ENCODE measurements at regions not wholly inside any gene's neighbourhood (a gene's known extent, or its start where the extent isn't known, plus 50 kb on each side); places are given as distances from the start of the nearest gene placed in this dataset.

DNA sequence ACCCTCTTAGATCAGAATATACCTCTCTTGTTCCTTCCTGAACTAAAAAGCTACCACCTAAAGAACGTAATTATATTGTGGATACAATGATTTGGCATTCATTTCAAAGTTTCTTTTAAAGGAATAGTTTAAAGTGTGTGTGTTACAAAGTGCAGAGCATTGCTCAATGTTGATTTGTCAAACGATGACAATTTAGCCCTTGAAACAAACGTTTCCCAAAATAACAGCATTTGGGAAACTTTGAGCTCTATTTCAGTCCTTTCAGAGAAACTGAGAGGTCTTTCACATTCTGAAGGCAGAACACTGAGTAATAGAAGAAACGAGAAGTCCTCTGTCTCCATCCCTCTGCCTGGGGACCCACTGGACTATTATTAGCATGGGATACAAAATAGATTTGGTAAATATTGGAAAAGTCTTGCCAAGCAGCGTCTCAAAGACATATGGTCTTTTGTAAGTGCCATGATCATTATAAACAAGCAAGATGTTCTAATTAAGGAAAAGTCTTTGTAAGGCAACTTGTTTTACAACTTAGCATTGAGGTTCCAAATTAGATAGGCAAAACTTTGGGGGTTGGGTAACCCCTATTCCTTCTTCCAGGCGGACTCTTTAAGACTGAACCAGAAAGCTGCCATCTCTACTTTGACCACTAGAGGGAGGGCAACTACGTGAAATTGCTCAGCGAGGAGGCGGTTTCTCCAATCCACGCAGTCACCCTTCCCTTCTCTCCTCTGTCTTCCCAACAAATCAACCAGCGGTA, 208.8 kb downstream of the RNF144B start:
- intact Hi-C loops (cut with micrococcal nuclease; ENCODE audit: unreplicated experiment) (loop anchor here (1.0 to 5.0 kb wide), 2 partner anchors 227 to 616 kb away; no protein-coding TSS in a partner anchor), in situ Hi-C loops (cut with MboI) (loop anchor here (10.0 kb wide), 1 partner anchor 1459 kb away; no protein-coding TSS in a partner anchor)
- no peaks in the 10 kb centered on the region for H3K27me3 ChIP-seq (replicated peaks in 1 of 2; ENCODE audit: control insufficient read depth in 2 of 2, insufficient read depth in 2 of 2, low read length in 1 of 2)
- ATAC-seq: peak; percentile 89
- no peaks in the 10 kb centered on the region for H3K36me3 ChIP-seq (ENCODE audit: control insufficient read depth in 2 of 2, insufficient read depth in 2 of 2, low read length in 1 of 2)
- ChIA-PET RAD21 (ENCODE audit: unreplicated experiment) (interaction anchor here (1.0 to 2.0 kb wide), 6 partner anchors 13 to 1531 kb away, joined by 3 to 5 read pairs (median 4); no protein-coding TSS in a partner anchor), SMC1A (ENCODE audit: uncharacterized antibody, unreplicated experiment) (interaction anchor here (0.9 to 1.7 kb wide), 10 partner anchors 10 to 1460 kb away, joined by 3 to 5 read pairs (median 4); no protein-coding TSS in a partner anchor), CTCF (interaction anchor here (0.6 to 3.5 kb wide), 21 partner anchors 10 to 1497 kb away, joined by 3 to 14 read pairs (median 5); no protein-coding TSS in a partner anchor), POLR2A (no interaction called here)
- no peaks in the 10 kb centered on the region for H4K20me1 ChIP-seq (ENCODE audit: control insufficient read depth, insufficient read depth)
- 26% methylated on average over 11 of the region's 11 CpGs for WGBS (ENCODE audit: insufficient coverage, insufficient replicate concordance, low lambda C conversion rate, missing lambda C conversion rate)
- no TSS peak for BruUV-seq (replicated peaks)
- no peaks in the 10 kb centered on the region for H3K9me3 ChIP-seq (replicated peaks; ENCODE audit: control insufficient read depth, insufficient read depth, low read length)
- peak; percentile 74 for FAIRE-seq
- H3K4me2 ChIP-seq (ENCODE audit: control insufficient read depth, insufficient read depth): no peak overlapping the region
- DNase-seq (ENCODE audit: low read depth, low spot score): no peak
- no peak overlapping the region for H2AFZ ChIP-seq (ENCODE audit: control insufficient read depth, low read depth, low read length)
- H3K4me3 ChIP-seq: no peak overlapping the region
- H3K27ac ChIP-seq (ENCODE audit: control insufficient read depth, insufficient read depth): no peak overlapping the region
- no peak overlapping the region for H3K9ac ChIP-seq (ENCODE audit: control insufficient read depth, insufficient read depth, low read length)
- H3K79me2 ChIP-seq (ENCODE audit: control insufficient read depth, insufficient read depth, low read length): no peaks in the 10 kb centered on the region
- no peaks in the 10 kb centered on the region for H3K4me1 ChIP-seq (ENCODE audit: control insufficient read depth, insufficient read depth, low read length)
- TF ChIP-seq ESRRA (IDR thresholded peaks at IDR 0.05; ENCODE audit: low read length): no peak
- TF ChIP-seq, protein P1, sequence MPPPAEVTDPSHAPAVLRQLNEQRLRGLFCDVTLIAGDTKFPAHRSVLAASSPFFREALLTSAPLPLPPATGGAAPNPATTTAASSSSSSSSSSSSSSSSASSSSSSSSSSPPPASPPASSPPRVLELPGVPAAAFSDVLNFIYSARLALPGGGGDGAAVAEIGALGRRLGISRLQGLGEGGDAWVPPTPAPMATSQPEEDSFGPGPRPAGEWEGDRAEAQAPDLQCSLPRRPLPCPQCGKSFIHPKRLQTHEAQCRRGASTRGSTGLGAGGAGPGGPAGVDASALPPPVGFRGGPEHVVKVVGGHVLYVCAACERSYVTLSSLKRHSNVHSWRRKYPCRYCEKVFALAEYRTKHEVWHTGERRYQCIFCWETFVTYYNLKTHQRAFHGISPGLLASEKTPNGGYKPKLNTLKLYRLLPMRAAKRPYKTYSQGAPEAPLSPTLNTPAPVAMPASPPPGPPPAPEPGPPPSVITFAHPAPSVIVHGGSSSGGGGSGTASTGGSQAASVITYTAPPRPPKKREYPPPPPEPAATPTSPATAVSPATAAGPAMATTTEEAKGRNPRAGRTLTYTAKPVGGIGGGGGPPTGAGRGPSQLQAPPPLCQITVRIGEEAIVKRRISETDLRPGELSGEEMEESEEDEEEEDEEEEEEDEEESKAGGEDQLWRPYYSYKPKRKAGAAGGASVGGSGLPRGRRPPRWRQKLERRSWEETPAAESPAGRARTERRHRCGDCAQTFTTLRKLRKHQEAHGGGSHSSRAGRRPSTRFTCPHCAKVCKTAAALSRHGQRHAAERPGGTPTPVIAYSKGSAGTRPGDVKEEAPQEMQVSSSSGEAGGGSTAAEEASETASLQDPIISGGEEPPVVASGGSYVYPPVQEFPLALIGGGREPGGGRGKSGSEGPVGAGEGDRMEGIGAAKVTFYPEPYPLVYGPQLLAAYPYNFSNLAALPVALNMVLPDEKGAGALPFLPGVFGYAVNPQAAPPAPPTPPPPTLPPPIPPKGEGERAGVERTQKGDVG (CRISPR knock-in tag; IDR thresholded peaks at IDR 0.05): no peak
- TF ChIP-seq, protein P2, sequence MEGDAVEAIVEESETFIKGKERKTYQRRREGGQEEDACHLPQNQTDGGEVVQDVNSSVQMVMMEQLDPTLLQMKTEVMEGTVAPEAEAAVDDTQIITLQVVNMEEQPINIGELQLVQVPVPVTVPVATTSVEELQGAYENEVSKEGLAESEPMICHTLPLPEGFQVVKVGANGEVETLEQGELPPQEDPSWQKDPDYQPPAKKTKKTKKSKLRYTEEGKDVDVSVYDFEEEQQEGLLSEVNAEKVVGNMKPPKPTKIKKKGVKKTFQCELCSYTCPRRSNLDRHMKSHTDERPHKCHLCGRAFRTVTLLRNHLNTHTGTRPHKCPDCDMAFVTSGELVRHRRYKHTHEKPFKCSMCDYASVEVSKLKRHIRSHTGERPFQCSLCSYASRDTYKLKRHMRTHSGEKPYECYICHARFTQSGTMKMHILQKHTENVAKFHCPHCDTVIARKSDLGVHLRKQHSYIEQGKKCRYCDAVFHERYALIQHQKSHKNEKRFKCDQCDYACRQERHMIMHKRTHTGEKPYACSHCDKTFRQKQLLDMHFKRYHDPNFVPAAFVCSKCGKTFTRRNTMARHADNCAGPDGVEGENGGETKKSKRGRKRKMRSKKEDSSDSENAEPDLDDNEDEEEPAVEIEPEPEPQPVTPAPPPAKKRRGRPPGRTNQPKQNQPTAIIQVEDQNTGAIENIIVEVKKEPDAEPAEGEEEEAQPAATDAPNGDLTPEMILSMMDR (IDR thresholded peaks at IDR 0.05 in 2 of 3, conservative IDR thresholded peaks at IDR 0.05 in 1 of 3; ENCODE audit: control insufficient read depth in 2 of 3, extremely low read depth in 1 of 3, insufficient read depth in 1 of 3, low read depth in 3 of 3, low read length in 3 of 3): peak; percentile 84 to 95 (median 92)
- no peak for TF ChIP-seq ATF7 (IDR thresholded peaks at IDR 0.05; ENCODE audit: low read depth)
- TF ChIP-seq, protein P3, sequence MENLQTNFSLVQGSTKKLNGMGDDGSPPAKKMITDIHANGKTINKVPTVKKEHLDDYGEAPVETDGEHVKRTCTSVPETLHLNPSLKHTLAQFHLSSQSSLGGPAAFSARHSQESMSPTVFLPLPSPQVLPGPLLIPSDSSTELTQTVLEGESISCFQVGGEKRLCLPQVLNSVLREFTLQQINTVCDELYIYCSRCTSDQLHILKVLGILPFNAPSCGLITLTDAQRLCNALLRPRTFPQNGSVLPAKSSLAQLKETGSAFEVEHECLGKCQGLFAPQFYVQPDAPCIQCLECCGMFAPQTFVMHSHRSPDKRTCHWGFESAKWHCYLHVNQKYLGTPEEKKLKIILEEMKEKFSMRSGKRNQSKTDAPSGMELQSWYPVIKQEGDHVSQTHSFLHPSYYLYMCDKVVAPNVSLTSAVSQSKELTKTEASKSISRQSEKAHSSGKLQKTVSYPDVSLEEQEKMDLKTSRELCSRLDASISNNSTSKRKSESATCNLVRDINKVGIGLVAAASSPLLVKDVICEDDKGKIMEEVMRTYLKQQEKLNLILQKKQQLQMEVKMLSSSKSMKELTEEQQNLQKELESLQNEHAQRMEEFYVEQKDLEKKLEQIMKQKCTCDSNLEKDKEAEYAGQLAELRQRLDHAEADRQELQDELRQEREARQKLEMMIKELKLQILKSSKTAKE (IDR thresholded peaks at IDR 0.05; ENCODE audit: low read depth, poor library complexity, severe bottlenecking): no peak
- TF ChIP-seq, protein P4, sequence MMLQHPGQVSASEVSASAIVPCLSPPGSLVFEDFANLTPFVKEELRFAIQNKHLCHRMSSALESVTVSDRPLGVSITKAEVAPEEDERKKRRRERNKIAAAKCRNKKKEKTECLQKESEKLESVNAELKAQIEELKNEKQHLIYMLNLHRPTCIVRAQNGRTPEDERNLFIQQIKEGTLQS (IDR thresholded peaks at IDR 0.05; ENCODE audit: borderline replicate concordance, extremely low read depth, low read depth, low read length): no peak
- TF ChIP-seq CHD2 (IDR thresholded peaks at IDR 0.05; ENCODE audit: borderline replicate concordance, low read depth, low read length): 0 out of 2 replicates have a peak, but pooled peaks have one; percentile 14
- TF ChIP-seq, protein P5, sequence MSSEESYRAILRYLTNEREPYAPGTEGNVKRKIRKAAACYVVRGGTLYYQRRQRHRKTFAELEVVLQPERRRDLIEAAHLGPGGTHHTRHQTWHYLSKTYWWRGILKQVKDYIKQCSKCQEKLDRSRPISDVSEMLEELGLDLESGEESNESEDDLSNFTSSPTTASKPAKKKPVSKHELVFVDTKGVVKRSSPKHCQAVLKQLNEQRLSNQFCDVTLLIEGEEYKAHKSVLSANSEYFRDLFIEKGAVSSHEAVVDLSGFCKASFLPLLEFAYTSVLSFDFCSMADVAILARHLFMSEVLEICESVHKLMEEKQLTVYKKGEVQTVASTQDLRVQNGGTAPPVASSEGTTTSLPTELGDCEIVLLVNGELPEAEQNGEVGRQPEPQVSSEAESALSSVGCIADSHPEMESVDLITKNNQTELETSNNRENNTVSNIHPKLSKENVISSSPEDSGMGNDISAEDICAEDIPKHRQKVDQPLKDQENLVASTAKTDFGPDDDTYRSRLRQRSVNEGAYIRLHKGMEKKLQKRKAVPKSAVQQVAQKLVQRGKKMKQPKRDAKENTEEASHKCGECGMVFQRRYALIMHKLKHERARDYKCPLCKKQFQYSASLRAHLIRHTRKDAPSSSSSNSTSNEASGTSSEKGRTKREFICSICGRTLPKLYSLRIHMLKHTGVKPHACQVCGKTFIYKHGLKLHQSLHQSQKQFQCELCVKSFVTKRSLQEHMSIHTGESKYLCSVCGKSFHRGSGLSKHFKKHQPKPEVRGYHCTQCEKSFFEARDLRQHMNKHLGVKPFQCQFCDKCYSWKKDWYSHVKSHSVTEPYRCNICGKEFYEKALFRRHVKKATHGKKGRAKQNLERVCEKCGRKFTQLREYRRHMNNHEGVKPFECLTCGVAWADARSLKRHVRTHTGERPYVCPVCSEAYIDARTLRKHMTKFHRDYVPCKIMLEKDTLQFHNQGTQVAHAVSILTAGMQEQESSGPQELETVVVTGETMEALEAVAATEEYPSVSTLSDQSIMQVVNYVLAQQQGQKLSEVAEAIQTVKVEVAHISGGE (CRISPR knock-in tag; IDR thresholded peaks at IDR 0.05): no peak
- TF ChIP-seq MTA3 (IDR thresholded peaks at IDR 0.05; ENCODE audit: borderline replicate concordance, low read length): no peak
- no peak for TF ChIP-seq NFYB (IDR thresholded peaks at IDR 0.05; ENCODE audit: insufficient read depth, low read depth, low read length)

All from GM12878 (cell line).